ENCODE measurements at regions not wholly inside any gene's neighbourhood (a gene's known extent, or its start where the extent isn't known, plus 50 kb on each side); places are given as distances from the start of the nearest gene placed in this dataset.

- H4K8ac ChIP-seq (ENCODE audit: extremely low read depth, insufficient read depth, low read length), result no peak overlapping the region
- H3K4ac ChIP-seq (replicated peaks; ENCODE audit: insufficient read length, low read depth, low read length), result no peak overlapping the region
- H4K20me1 ChIP-seq (replicated peaks in 1 of 2; ENCODE audit: control insufficient read depth in 1 of 2, insufficient read depth in 2 of 2, low read length in 2 of 2), result no peaks in the 10 kb centered on the region
- POLR2A ChIA-PET (ENCODE audit: partially characterized antibody), result no interaction called here
- no peak overlapping the region for H3K18ac ChIP-seq (ENCODE audit: extremely low read depth, low read length)
- no peak overlapping the region for H2BK5ac ChIP-seq (ENCODE audit: low read depth, low read length)
- CTCF ChIA-PET (ENCODE audit: partially characterized antibody), result interaction anchor here (1.1 kb wide), 1 partner anchor 10 kb away, joined by 3 read pairs; no protein-coding TSS in a partner anchor
- no peak overlapping the region for H3K14ac ChIP-seq (ENCODE audit: insufficient read length)
- no peak overlapping the region for H3K4me2 ChIP-seq (ENCODE audit: insufficient read depth in 1 of 2, low read depth in 2 of 2, low read length in 2 of 2)
- no peak overlapping the region for H2AK5ac ChIP-seq (ENCODE audit: low read depth, low read length)
- H3K4me1 ChIP-seq (replicated peaks in 1 of 4; ENCODE audit: control insufficient read depth in 3 of 4, insufficient read depth in 4 of 4, low read length in 3 of 4), result no peaks in the 10 kb centered on the region
- H2BK15ac ChIP-seq (ENCODE audit: low read length), result no peak overlapping the region
- H3K27me3 ChIP-seq (replicated peaks in 1 of 4; ENCODE audit: control insufficient read depth in 3 of 4, extremely low read depth in 1 of 4, insufficient read depth in 3 of 4, low read length in 3 of 4), result no peaks in the 10 kb centered on the region
- H2BK120ac ChIP-seq (replicated peaks; ENCODE audit: low read depth, low read length), result no peak overlapping the region
- no peaks in the 10 kb centered on the region for H3K9me3 ChIP-seq (ENCODE audit: insufficient read depth in 2 of 2, low read depth in 1 of 2, low read length in 1 of 2)
- no peaks in the 10 kb centered on the region for H3K79me1 ChIP-seq (ENCODE audit: low read depth, low read length)
- no peak overlapping the region for H4K5ac ChIP-seq (ENCODE audit: insufficient read length, low read depth, low read length)
- H2BK12ac ChIP-seq (ENCODE audit: low read depth, low read length), result no peak overlapping the region
- H3K36me3 ChIP-seq (ENCODE audit: control insufficient read depth in 2 of 4, insufficient read depth in 4 of 4, low read length in 3 of 4), result no peaks in the 10 kb centered on the region
- H3K23ac ChIP-seq (ENCODE audit: insufficient read length), result no peak overlapping the region
- H3K56ac ChIP-seq (replicated peaks; ENCODE audit: insufficient read length, low read depth, low read length), result no peak overlapping the region
- DNase-seq (ENCODE audit: low read depth in 1 of 2, low spot score in 2 of 2) (no peak), FAIRE-seq (no peak)
- no peak overlapping the region for H2BK20ac ChIP-seq (ENCODE audit: low read length)
- no peak overlapping the region for H3K4me3 ChIP-seq (ENCODE audit: extremely low read depth in 1 of 4, insufficient read depth in 2 of 4, low read depth in 3 of 4, low read length in 4 of 4)
- H4K91ac ChIP-seq (replicated peaks; ENCODE audit: insufficient read length, low read length), result no peak overlapping the region
- no peak overlapping the region for H2AFZ ChIP-seq (ENCODE audit: low read length)
- 84% methylated on average over 1 of the region's 1 CpG; no CpG with 5 or more reads in 1 of the 2 experiments for WGBS, 2 experiments (ENCODE audit: extremely low coverage in 1 of 2, insufficient coverage in 1 of 2, insufficient read length in 1 of 2, insufficient replicate concordance in 2 of 2, low coverage in 1 of 2, low lambda C conversion rate in 2 of 2, missing lambda C conversion rate in 1 of 2)
- H3K9ac ChIP-seq (replicated peaks in 1 of 4; ENCODE audit: extremely low read depth in 1 of 4, low read depth in 3 of 4, low read length in 3 of 4), result no peak overlapping the region
- no peaks in the 10 kb centered on the region for H3K23me2 ChIP-seq (ENCODE audit: low read depth, low read length)
- H3K27ac ChIP-seq (ENCODE audit: low read depth, low read length), result no peak overlapping the region
- no peaks in the 10 kb centered on the region for H3K79me2 ChIP-seq (ENCODE audit: control insufficient read depth in 1 of 2, insufficient read depth in 2 of 2, low read length in 2 of 2)
- no peak for TF ChIP-seq RBBP5 (IDR thresholded peaks at IDR 0.05; ENCODE audit: borderline replicate concordance, low read depth, low read length)
- TF ChIP-seq KDM5A (IDR thresholded peaks at IDR 0.05; ENCODE audit: low read length), result no peak
- no peak for TF ChIP-seq MAX (IDR thresholded peaks at IDR 0.05)
- TF ChIP-seq, protein P1, sequence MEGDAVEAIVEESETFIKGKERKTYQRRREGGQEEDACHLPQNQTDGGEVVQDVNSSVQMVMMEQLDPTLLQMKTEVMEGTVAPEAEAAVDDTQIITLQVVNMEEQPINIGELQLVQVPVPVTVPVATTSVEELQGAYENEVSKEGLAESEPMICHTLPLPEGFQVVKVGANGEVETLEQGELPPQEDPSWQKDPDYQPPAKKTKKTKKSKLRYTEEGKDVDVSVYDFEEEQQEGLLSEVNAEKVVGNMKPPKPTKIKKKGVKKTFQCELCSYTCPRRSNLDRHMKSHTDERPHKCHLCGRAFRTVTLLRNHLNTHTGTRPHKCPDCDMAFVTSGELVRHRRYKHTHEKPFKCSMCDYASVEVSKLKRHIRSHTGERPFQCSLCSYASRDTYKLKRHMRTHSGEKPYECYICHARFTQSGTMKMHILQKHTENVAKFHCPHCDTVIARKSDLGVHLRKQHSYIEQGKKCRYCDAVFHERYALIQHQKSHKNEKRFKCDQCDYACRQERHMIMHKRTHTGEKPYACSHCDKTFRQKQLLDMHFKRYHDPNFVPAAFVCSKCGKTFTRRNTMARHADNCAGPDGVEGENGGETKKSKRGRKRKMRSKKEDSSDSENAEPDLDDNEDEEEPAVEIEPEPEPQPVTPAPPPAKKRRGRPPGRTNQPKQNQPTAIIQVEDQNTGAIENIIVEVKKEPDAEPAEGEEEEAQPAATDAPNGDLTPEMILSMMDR (IDR thresholded peaks at IDR 0.05; ENCODE audit: control extremely low read depth in 1 of 3, insufficient read depth in 1 of 3, low read depth in 1 of 3, low read length in 3 of 3), result no peak
- TF ChIP-seq KDM4A (IDR thresholded peaks at IDR 0.05; ENCODE audit: low read depth, low read length, severe bottlenecking), result no peak
- no peak for TF ChIP-seq BCL11A (IDR thresholded peaks at IDR 0.05; ENCODE audit: low read depth in 2 of 2, low read length in 2 of 2)
- no peak for TF ChIP-seq TEAD4 (IDR thresholded peaks at IDR 0.05; ENCODE audit: low read depth, low read length)
- no peak for TF ChIP-seq SRF (IDR thresholded peaks at IDR 0.05; ENCODE audit: low read depth, low read length)
- no peak for TF ChIP-seq CHD1 (IDR thresholded peaks at IDR 0.05; ENCODE audit: low read depth, low read length)
- TF ChIP-seq BRCA1 (IDR thresholded peaks at IDR 0.05; ENCODE audit: low read depth, low read length), result no peak
- TF ChIP-seq ATF3 (IDR thresholded peaks at IDR 0.05; ENCODE audit: insufficient read depth, low read depth, low read length), result no peak
- TF ChIP-seq CTBP2 (IDR thresholded peaks at IDR 0.05; ENCODE audit: borderline replicate concordance, insufficient read depth, insufficient read length, low read length), result no peak
These were observed 119.7 kb downstream of the GDAP2 start for GRCh38 chr1:117809764-117810163.

Measured in H1 (cell line).